IMR-90 (cell line): ENCODE measurements at regions not wholly inside any gene's neighbourhood (a gene's known extent, or its start where the extent isn't known, plus 50 kb on each side); places are given as distances from the start of the nearest gene placed in this dataset.
A peak's percentile ranks its signal among the peaks of the same experiment; 100 is the strongest.

Source experiments
- ATAC-seq: fragments of 200-7000 bp; cut with Tn5 transposase; 2 replicates; pipeline ENCODE4 v1.9.1; 2020; ENCODE audit warnings: low read depth, mild to moderate bottlenecking, moderate library complexity
- BruUV-seq: library from RNA; stranded (reverse); fragments of 400-500 nt; replicated peaks from 2 replicates; lab custom pipeline; 2021; lab: Mats Ljungman, UMichigan
- CTCF ChIA-PET: fragments of 300-600 bp; formaldehyde crosslinking; extraction: SDS; loops from one replicate; lab custom pipeline; 2021; ENCODE audit warnings: antibody characterized with exemption; lab: Yijun Ruan, JAX
- POLR2A ChIA-PET: fragments of 300-600 bp; sonication (Branson Sonifier 250); formaldehyde crosslinking; loops from one replicate; lab custom pipeline; 2022; ENCODE audit warnings: antibody characterized with exemption; ENCODE audit not compliant: unreplicated experiment; lab: Charles Lee
- DNase-seq: peaks from one replicate; pipeline ENCODE4 v3.0.0; 2013
- H2AFZ ChIP-seq: replicated peaks from 2 replicates; pipeline ENCODE3; 2013; ENCODE audit warnings: low read length, mild to moderate bottlenecking; ENCODE audit not compliant: poor library complexity
- H2AK5ac ChIP-seq: 2 replicates; pipeline ENCODE4 v1.6.1; 2013; ENCODE audit warnings: low read depth, low read length, inconsistent platforms
- H2AK9ac ChIP-seq: replicated peaks from 2 replicates; pipeline ENCODE3; 2013; ENCODE audit warnings: mild to moderate bottlenecking, low read depth, low read length, moderate library complexity; ENCODE audit not compliant: poor library complexity
- H2BK120ac ChIP-seq: 2 replicates; pipeline ENCODE4 v1.6.1; 2013; ENCODE audit warnings: low read depth, low read length, inconsistent platforms
- H2BK15ac ChIP-seq: 3 replicates; pipeline ENCODE4 v1.6.1; 2013; ENCODE audit warnings: low read depth, low read length, inconsistent platforms
- H2BK20ac ChIP-seq: 2 replicates; pipeline ENCODE4 v1.6.1; 2013; ENCODE audit warnings: low read depth, mild to moderate bottlenecking, inconsistent platforms, low read length, moderate library complexity
- H2BK5ac ChIP-seq: 2 replicates; pipeline ENCODE4 v1.6.1; 2013; ENCODE audit warnings: mild to moderate bottlenecking, low read depth, low read length, inconsistent platforms; ENCODE audit not compliant: poor library complexity, severe bottlenecking
- H3K14ac ChIP-seq: replicated peaks from 2 replicates; pipeline ENCODE4 v1.6.1; 2013; ENCODE audit warnings: low read depth, low read length, inconsistent platforms
- H3K18ac ChIP-seq: 2 replicates; pipeline ENCODE4 v1.6.1; 2013; ENCODE audit warnings: low read depth, low read length, control low read depth
- H3K23ac ChIP-seq: 2 replicates; pipeline ENCODE4 v1.6.1; 2013; ENCODE audit warnings: low read depth, low read length, inconsistent platforms
- H3K27ac ChIP-seq: 2 replicates; pipeline ENCODE4 v1.5.1; 2013; ENCODE audit warnings: mild to moderate bottlenecking, control low read depth, low read length; ENCODE audit not compliant: insufficient read depth
- H3K27me3 ChIP-seq: 2 replicates; pipeline ENCODE4 v1.6.1; 2013; ENCODE audit warnings: low read length; ENCODE audit not compliant: control insufficient read depth, insufficient read depth
- H3K36me3 ChIP-seq: 2 replicates; pipeline ENCODE4 v1.6.1; 2013; ENCODE audit warnings: low read length, mixed read lengths; ENCODE audit not compliant: control insufficient read depth, insufficient read depth
- H3K4ac ChIP-seq: 2 replicates; pipeline ENCODE4 v1.6.1; 2013; ENCODE audit warnings: low read depth, low read length, inconsistent platforms
- H3K4me1 ChIP-seq: 2 replicates; pipeline ENCODE4 v1.6.1; 2013; ENCODE audit warnings: low read length, mixed read lengths; ENCODE audit not compliant: control insufficient read depth, insufficient read depth
- H3K4me2 ChIP-seq: 2 replicates; pipeline ENCODE4 v1.6.1; 2013; ENCODE audit warnings: low read depth, mild to moderate bottlenecking, control low read depth, low read length, moderate library complexity
- H3K4me3 ChIP-seq: 2 replicates; pipeline ENCODE4 v1.5.1; 2013; ENCODE audit warnings: low read depth, mild to moderate bottlenecking, control low read depth, low read length, moderate library complexity; ENCODE audit not compliant: insufficient read depth
- H3K56ac ChIP-seq: 2 replicates; pipeline ENCODE4 v1.6.1; 2013; ENCODE audit warnings: low read length, inconsistent platforms; ENCODE audit not compliant: insufficient read depth; ENCODE audit errors: extremely low read depth
- H3K79me1 ChIP-seq, 2 experiments: 2 replicates each; pipeline ENCODE4 v1.6.1; 2013; ENCODE audit warnings: low read length in 2 of 2, inconsistent platforms in 1 of 2, low read depth in 1 of 2
- H3K9ac ChIP-seq: 2 replicates; pipeline ENCODE4 v1.6.1; 2013; ENCODE audit warnings: low read depth, low read length, control low read depth
- H3K9me1 ChIP-seq: 2 replicates; pipeline ENCODE4 v1.6.1; 2013; ENCODE audit warnings: low read length, inconsistent platforms; ENCODE audit not compliant: insufficient read depth
- H3K9me3 ChIP-seq: 2 replicates; pipeline ENCODE4 v1.6.1; 2013; ENCODE audit warnings: low read length; ENCODE audit not compliant: control insufficient read depth, insufficient read depth
- H4K20me1 ChIP-seq: 2 replicates; pipeline ENCODE4 v1.6.1; 2013; ENCODE audit warnings: low read length, inconsistent platforms; ENCODE audit not compliant: insufficient read depth
- H4K5ac ChIP-seq: 2 replicates; pipeline ENCODE4 v1.6.1; 2013; ENCODE audit warnings: mild to moderate bottlenecking, low read depth, low read length, control low read depth
- H4K8ac ChIP-seq, 2 experiments: 2 replicates each; pipeline ENCODE4 v1.6.1; 2013; ENCODE audit warnings: low read depth in 2 of 2, low read length in 2 of 2, control low read depth in 1 of 2, inconsistent platforms in 1 of 2
- H4K91ac ChIP-seq: 2 replicates; pipeline ENCODE4 v1.6.1; 2013; ENCODE audit warnings: low read depth, low read length, inconsistent platforms; ENCODE audit not compliant: insufficient read depth
- BHLHE40 ChIP-seq: fragments of 150-350 bp; IDR thresholded peaks from 2 replicates; pipeline ENCODE4 v1.6.1; 2016; ENCODE audit warnings: mild to moderate bottlenecking, low read depth, low read length
- CEBPB ChIP-seq: IDR thresholded peaks from 2 replicates; pipeline ENCODE4 v1.6.1; 2012; ENCODE audit warnings: low read depth, low read length, improper control_type of control experiment
- CHD1 ChIP-seq: IDR thresholded peaks from 2 replicates; pipeline ENCODE4 v1.6.1; 2012; ENCODE audit warnings: low read depth, low read length, improper control_type of control experiment
- CTCF ChIP-seq: conservative IDR thresholded peaks from 2 replicates; pipeline ENCODE4 v1.5.1; 2012; ENCODE audit warnings: mild to moderate bottlenecking, low read depth, low read length, improper control_type of control experiment
- MAFK ChIP-seq: IDR thresholded peaks from 2 replicates; pipeline ENCODE4 v1.6.1; 2012; ENCODE audit warnings: low read depth, low read length, improper control_type of control experiment
- MAZ ChIP-seq: IDR thresholded peaks from 2 replicates; pipeline ENCODE4 v1.6.1; 2012; ENCODE audit warnings: low read depth, mild to moderate bottlenecking, low read length, improper control_type of control experiment, moderate library complexity, borderline replicate concordance
- MXI1 ChIP-seq: IDR thresholded peaks from 2 replicates; pipeline ENCODE4 v1.6.1; 2012; ENCODE audit warnings: low read depth, mild to moderate bottlenecking, low read length, moderate library complexity, borderline replicate concordance
- POLR2A ChIP-seq: IDR thresholded peaks from 2 replicates; pipeline ENCODE4 v1.6.1; 2012; ENCODE audit warnings: mild to moderate bottlenecking, low read depth, low read length
- RAD21 ChIP-seq: IDR thresholded peaks from 2 replicates; pipeline ENCODE4 v1.6.1; 2012; ENCODE audit warnings: low read length, improper control_type of control experiment
- RCOR1 ChIP-seq: IDR thresholded peaks from 2 replicates; pipeline ENCODE4 v1.6.1; 2012; ENCODE audit warnings: mild to moderate bottlenecking, low read length, improper control_type of control experiment; ENCODE audit not compliant: insufficient replicate concordance
- RFX5 ChIP-seq: IDR thresholded peaks from 2 replicates; pipeline ENCODE4 v1.8.0; 2012; ENCODE audit warnings: low read depth, mild to moderate bottlenecking, low read length, moderate library complexity
- SMC3 ChIP-seq: fragments of 150-350 bp; IDR thresholded peaks from 2 replicates; pipeline ENCODE4 v1.6.1; 2016; ENCODE audit warnings: low read depth, mild to moderate bottlenecking, antibody characterized with exemption, low read length, moderate library complexity
- USF2 ChIP-seq: fragments of 150-350 bp; IDR thresholded peaks from 2 replicates; pipeline ENCODE4 v1.6.1; 2017; ENCODE audit warnings: mild to moderate bottlenecking, antibody characterized with exemption, low read length, low read depth
- WGBS, 2 experiments: methylation state at CpG; one replicate each; pipeline versions ENCODE4 v1.1.5 to v1.1.7; 2013; ENCODE audit warnings: missing lambda C conversion rate in 2 of 2; ENCODE audit not compliant: insufficient read length in 1 of 2; ENCODE audit errors: extremely low coverage in 2 of 2; 5-methylcytosine and 5-hydroxymethylcytosine counted together
- dilution Hi-C: fragments of 300-500 bp; cut with HindIII; formaldehyde crosslinking; loops from one replicate; pipeline ENCODE4 v1.14.3; 2018; ENCODE audit warnings: low sequenced_read_pairs; ENCODE audit not compliant: unreplicated experiment
- in situ Hi-C: fragments of 300-500 bp; cut with MboI; formaldehyde crosslinking; loops from 3 replicates; pipeline ENCODE4 v1.14.3; 2019; ENCODE audit warnings: low sequenced_read_pairs, inconsistent platforms, mixed read lengths
- intact Hi-C: fragments of 100-400 bp; cut with micrococcal nuclease; formaldehyde crosslinking; loops from 2 replicates; pipeline ENCODE4 v1.10.0; 2022

DNA sequence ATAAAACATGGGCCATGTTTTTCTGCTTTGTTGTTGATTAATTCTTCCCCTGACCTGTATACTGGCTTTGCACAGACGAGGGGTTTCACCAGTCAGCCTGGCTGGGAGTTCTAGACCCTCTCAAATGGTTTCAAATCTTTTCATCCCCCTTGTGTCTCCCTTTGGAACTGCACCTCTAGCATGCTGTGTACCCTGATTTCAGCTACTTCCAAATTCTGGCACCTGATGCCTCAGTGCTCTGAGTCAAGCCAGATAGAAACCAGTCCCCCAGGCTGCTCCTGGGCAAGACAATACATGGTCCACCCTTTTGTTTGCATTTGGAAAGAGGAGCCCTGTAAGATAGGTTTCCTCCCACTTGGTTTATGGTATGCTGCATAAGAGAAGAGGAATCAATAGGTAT, 290.2 kb downstream of the BTBD3 start:
- in situ Hi-C loops: loop anchor here (5.0 kb wide), 1 partner anchor 536 kb away; no protein-coding TSS in a partner anchor
- no CpG with 5 or more reads among the region's 1 CpG for WGBS, 2 experiments
- CTCF ChIA-PET: interaction anchor here (0.6 to 1.4 kb wide), 6 partner anchors 19 to 530 kb away, joined by 3 to 5 read pairs (median 3); no protein-coding TSS in a partner anchor

More for the DNA sequence above, 290.2 kb downstream of the BTBD3 start:
- peak; percentile 85 for ATAC-seq
- no peak overlapping the region for H2BK5ac ChIP-seq
- no peaks in the 10 kb centered on the region for H4K20me1 ChIP-seq
- dilution Hi-C loops: no loop called here
- no peak overlapping the region for H3K9ac ChIP-seq
- H3K4ac ChIP-seq: no peak overlapping the region
- no peak overlapping the region for H4K5ac ChIP-seq
- no peaks in the 10 kb centered on the region for H3K9me3 ChIP-seq
- no peak overlapping the region for H2BK120ac ChIP-seq
- peak; percentile 41 for DNase-seq
- intact Hi-C loops: loop anchor here (1.0 to 10.0 kb wide), 4 partner anchors 196 to 623 kb away; no protein-coding TSS in a partner anchor
- POLR2A ChIA-PET: no interaction called here
- no peak overlapping the region for H2AK9ac ChIP-seq
- H4K8ac ChIP-seq: no peak overlapping the region
- no peak overlapping the region for H3K14ac ChIP-seq
- no peak overlapping the region for H2BK20ac ChIP-seq
- no peak overlapping the region for H3K4me2 ChIP-seq
- H2AFZ ChIP-seq: no peak overlapping the region
- no peak overlapping the region for H2AK5ac ChIP-seq
- no peaks in the 10 kb centered on the region for H3K27me3 ChIP-seq
- no peaks in the 10 kb centered on the region for H3K36me3 ChIP-seq
- no peak overlapping the region for H4K91ac ChIP-seq
- H3K23ac ChIP-seq: no peak overlapping the region
- H2BK15ac ChIP-seq: no peak overlapping the region
- no peak overlapping the region for H3K4me3 ChIP-seq
- no peak for TF ChIP-seq CHD1
- no peak for TF ChIP-seq BHLHE40
- TF ChIP-seq USF2: no peak
- TF ChIP-seq RFX5: no peak
- TF ChIP-seq POLR2A: no peak
- TF ChIP-seq MAFK: no peak
- TF ChIP-seq MXI1: no peak
- TF ChIP-seq RAD21: peak; percentile 67
- TF ChIP-seq RCOR1: no peak
- no peak for TF ChIP-seq MAZ
- TF ChIP-seq CTCF: peak; percentile 61
- no peak for TF ChIP-seq CEBPB
- TF ChIP-seq SMC3: peak; percentile 68
- H3K18ac ChIP-seq: no peak overlapping the region
- H3K79me1 ChIP-seq: no peaks in the 10 kb centered on the region
- BruUV-seq: no TSS peak
- H3K4me1 ChIP-seq: no peaks in the 10 kb centered on the region
- H3K9me1 ChIP-seq: no peaks in the 10 kb centered on the region
- H3K27ac ChIP-seq: no peak overlapping the region
- no peak overlapping the region for H3K56ac ChIP-seq
